ENCODE measurements at regions not wholly inside any gene's neighbourhood (a gene's known extent, or its start where the extent isn't known, plus 50 kb on each side); places are given as distances from the start of the nearest gene placed in this dataset.
"Not testable (repeated sequence)": the region's sequence is repeated elsewhere in the genome, so short reads cannot be mapped to it uniquely, and the experiment has no call there.

- not testable (repeated sequence) for DNase-seq (ENCODE audit: low spot score)
Observed at GRCh38 chrX:1016281-1016680, 196.2 kb downstream of the CRLF2 start.

GRCh38 chrX:1012678-1013300 lies 199.7 kb downstream of the CRLF2 start:
- DNase-seq (ENCODE audit: low spot score): no peak

GRCh38 chrX:1011691-1012283 lies 200.7 kb downstream of the CRLF2 start:
- no peak for DNase-seq (ENCODE audit: low spot score)

- no peak for DNase-seq (ENCODE audit: low spot score)
Observed at GRCh38 chrX:1009771-1010170, 202.7 kb downstream of the CRLF2 start.

- DNase-seq (ENCODE audit: low spot score): no peak
Observed at GRCh38 chrX:1006156-1006730, 206.2 kb downstream of the CRLF2 start.

GRCh38 chrX:1002611-1003010 lies 209.8 kb downstream of the CRLF2 start:
- DNase-seq (ENCODE audit: low spot score): no peak

- DNase-seq (ENCODE audit: low spot score): no peak
Observed at GRCh38 chrX:997631-998137, 214.8 kb downstream of the CRLF2 start.

GRCh38 chrX:994780-995179 lies 217.7 kb downstream of the CRLF2 start:
- no peak for DNase-seq (ENCODE audit: low spot score)

- peak; percentile 92 for DNase-seq (ENCODE audit: low spot score)
Observed at GRCh38 chrX:989959-990510, 222.4 kb downstream of the CRLF2 start.

GRCh38 chrX:988530-988929 lies 223.9 kb downstream of the CRLF2 start:
- DNase-seq (ENCODE audit: low spot score): not testable (repeated sequence)

GRCh38 chrX:981791-982626 lies 230.4 kb downstream of the CRLF2 start:
- no peak for DNase-seq (ENCODE audit: low spot score)

- DNase-seq (ENCODE audit: low spot score): no peak
Observed at GRCh38 chrX:980587-981235, 231.7 kb downstream of the CRLF2 start.

GRCh38 chrX:979127-979526 lies 233.3 kb downstream of the CRLF2 start:
- DNase-seq (ENCODE audit: low spot score): not testable (repeated sequence)

- no peak for DNase-seq (ENCODE audit: low spot score)
Observed at GRCh38 chrX:973010-973632, 239.3 kb downstream of the CRLF2 start.

GRCh38 chrX:968148-968965 lies 244.1 kb downstream of the CRLF2 start:
- no peak for DNase-seq (ENCODE audit: low spot score)

GRCh38 chrX:966396-967070 lies 245.9 kb downstream of the CRLF2 start:
- no peak for DNase-seq (ENCODE audit: low spot score)

GRCh38 chrX:964831-965416 lies 247.5 kb downstream of the CRLF2 start:
- no peak for DNase-seq (ENCODE audit: low spot score)

GRCh38 chrX:960821-961220 lies 251.6 kb downstream of the CRLF2 start:
- no peak for DNase-seq (ENCODE audit: low spot score)

GRCh38 chrX:959595-959994 lies 252.9 kb downstream of the CRLF2 start:
- DNase-seq (ENCODE audit: low spot score): no peak

Measured in mucosa of gallbladder (tissue), 1 donor.